Amygdala (tissue), 56 donors: ENCODE measurements at regions not wholly inside any gene's neighbourhood (a gene's known extent, or its start where the extent isn't known, plus 50 kb on each side); places are given as distances from the start of the nearest gene placed in this dataset.

ENCODE experiments used
- DNase-seq, 56 donors: peaks; one replicate each; lab custom pipeline; 2025; lab: John Stamatoyannopoulos, UW

GRCh38 chr13:106384516-106384915 lies 150.9 kb downstream of the EFNB2 start:
- DNase-seq: no peak

GRCh38 chr13:106383791-106384190 lies 151.7 kb downstream of the EFNB2 start:
- no peak for DNase-seq

DNA sequence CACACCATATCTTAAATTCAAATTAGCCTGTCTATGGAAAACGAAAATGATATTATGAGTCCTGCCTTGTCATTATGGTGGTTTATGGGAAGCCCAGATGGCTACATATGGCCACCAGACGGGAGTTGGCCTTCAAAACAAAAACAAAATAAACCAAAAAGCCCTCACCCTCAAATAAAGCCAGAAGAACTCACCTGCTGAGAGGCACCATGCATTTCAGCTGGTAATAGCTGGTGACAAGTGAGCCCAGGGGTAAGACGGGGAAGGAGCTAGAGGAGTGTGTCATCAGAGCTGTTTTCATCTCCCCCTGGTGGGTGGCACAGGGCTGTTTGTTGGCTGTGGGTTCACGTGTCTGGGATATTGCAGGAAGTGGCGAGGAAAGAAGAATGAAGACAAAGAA lies 152.9 kb downstream of the EFNB2 start:
- no peak for DNase-seq

DNA sequence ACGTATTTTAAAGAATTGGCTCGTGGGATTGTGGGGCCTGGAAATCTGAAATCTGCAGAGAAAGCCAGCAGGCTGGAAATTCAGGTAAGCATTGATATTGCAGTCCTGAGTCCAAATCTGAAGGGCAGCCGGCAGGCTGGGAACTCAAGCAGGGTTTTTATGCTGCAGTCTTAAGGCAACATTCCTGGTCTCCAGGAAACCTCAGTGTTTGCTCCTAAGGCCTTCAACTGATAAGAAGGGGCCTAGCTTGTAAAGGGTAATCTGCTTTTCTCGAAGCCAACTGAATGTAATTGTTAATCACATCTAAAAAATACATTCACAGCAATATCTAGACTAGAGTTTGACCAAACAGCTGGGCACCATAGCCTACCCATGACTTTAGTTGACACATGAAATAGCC lies 154.4 kb downstream of the EFNB2 start:
- DNase-seq: no peak

- no peak for DNase-seq
Measured at GRCh38 chr13:106377931-106378662, 157.4 kb downstream of the EFNB2 start.

- DNase-seq: no peak
Measured at GRCh38 chr13:106377341-106377740, 158.1 kb downstream of the EFNB2 start.

DNA sequence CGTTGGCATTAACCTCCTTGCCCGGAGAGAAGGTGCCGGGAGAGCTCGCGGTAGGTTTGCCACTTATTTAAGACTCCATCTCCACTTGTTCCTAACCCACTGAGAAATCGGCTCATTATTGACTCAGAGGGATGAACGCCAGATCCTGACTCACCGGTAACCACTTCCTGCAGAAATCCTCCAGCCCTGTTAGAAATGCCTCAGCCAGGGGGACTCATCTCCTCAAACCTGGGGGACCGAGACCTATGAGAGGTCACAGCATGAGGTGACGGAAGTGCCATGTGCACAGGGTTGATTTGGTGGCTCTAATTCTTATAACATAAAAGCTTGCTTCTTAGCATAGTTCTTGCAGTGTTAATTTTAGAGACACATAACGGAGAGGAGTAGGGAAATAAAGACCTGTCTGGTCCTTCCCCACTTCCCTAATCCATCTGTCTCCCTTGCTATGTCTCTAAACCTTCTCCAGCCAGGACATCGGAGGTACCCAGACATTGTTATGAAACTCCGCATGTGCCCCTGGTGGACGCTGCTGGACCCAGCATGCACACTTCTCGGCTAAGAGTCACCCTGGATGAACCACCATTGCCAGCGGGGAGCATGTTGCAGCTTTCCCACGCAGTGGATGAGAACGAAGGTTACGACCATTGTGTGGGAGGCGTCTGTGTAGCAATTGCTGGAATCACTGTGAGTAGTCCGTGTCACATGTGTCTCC lies 158.9 kb downstream of the EFNB2 start:
- peak in 10 of 56 donors; percentile 5 to 48 (median 19) for DNase-seq

- no peak for DNase-seq
Measured at GRCh38 chr13:106375085-106375484, 160.4 kb downstream of the EFNB2 start.

DNA sequence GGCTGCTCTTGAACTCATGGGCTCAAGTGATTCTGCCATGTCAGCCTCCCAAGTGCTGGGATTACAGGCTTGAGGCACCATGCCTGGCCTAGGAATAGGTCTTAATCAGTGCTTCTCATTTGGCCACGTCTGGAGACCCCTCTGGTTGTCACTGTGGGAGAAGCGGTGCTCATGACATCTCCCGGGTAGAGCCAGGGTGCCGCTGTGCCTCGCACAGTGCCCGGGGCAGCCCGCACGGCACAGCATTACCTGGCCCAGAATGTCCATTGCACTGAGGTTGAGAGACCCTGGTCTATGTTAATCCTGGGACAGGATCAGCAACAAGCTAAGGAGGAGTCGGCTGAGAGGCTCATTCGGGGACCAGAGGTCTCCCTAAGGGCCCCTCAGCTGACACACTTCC lies 160.8 kb downstream of the EFNB2 start:
- DNase-seq: no peak

GRCh38 chr13:106373989-106374572 lies 161.4 kb downstream of the EFNB2 start:
- DNase-seq: no peak

DNA sequence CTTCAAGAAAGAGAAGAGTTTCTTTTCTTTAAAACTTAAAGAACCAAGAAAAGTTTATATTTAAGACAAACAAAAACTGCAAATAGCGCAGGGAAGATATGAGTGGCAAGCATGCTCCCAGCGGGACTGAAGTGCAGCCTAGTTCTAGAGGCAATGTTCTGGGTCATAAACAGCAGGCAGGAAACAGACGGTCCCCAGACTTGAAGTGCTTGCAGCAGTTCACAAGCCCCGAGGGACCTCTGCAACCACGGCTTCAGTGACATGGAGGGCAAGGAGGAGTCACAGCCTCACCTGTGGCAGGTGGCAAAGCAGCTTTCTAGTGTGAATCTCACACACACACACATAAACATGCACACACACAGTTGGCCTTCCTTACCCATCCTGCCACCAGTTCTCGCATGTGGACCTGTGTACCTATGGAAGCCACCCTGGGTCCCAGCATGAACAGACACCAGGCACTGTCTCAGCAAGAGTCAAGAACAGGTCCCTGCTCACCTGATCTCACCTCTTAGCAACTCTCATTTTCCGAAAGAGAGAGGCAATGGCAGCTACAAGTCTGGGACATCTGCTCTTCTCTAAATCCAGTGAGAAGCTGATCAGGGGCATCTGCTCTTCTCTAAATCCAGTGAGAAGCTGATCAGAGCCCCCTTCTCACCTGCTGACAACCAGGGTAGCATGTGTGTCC lies 162.0 kb downstream of the EFNB2 start:
- no peak for DNase-seq

DNA sequence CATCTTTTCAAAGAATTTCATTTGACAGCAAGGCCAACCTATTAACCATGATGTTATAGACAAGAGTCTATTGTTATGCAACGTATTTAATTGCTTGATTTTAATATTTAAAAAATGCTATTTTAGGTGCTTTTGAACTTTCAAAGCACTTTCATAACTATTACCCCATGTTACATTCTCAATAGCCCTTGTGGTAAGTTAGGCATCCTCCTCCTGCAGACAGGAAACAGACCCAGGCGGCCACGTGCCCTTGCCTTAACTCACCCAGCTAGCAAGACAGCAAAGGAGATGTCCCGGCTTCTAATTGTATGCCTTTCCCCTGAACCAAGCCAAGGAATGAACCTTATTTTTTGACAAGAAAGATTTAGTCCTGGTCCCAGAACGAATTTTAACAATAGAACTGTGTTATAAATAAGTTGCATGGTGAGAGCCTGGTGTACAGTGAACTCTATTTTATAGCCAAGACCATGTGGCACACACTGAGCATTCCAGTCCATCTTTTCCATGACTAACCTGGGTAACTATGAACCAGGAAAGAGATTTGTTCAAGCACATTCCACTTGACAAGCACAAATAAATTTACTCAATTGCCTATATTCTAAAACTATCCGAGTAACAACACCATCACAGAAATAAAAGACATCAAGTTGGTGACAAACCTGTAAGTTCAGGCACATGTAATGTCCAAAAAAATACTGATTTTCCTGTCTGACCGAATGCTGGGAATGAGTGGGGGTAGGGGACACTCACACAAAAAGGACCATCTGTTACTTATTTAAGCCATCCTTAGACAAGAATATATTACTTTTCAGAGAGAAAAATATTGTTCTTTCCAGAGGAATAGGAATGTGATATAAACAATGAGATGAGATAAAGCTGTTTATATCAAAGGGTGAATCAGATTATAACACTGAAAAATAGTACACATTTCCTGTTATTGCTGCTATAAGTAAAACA lies 163.0 kb downstream of the EFNB2 start:
- no peak for DNase-seq

DNA sequence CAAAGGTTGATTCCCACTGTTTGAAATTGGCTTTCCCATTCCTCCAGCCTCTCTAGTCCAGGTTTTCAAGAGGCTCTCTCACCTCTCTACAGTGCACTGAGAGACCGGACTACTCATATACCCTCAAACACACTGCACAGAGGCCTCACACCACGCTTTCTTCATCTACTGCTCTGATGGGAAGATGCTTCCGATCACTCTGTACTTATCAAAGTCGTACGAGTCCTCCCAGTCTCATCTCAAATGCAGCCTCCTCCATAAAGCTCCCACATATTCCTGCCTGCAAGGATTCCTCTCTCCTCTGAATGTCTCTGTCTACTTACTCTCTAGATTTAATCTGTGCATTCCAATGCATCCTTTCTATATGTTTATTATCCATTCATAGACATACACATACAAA lies 164.4 kb downstream of the EFNB2 start:
- no peak for DNase-seq

- no peak for DNase-seq
Measured at GRCh38 chr13:106369858-106370257, 165.6 kb downstream of the EFNB2 start.

DNA sequence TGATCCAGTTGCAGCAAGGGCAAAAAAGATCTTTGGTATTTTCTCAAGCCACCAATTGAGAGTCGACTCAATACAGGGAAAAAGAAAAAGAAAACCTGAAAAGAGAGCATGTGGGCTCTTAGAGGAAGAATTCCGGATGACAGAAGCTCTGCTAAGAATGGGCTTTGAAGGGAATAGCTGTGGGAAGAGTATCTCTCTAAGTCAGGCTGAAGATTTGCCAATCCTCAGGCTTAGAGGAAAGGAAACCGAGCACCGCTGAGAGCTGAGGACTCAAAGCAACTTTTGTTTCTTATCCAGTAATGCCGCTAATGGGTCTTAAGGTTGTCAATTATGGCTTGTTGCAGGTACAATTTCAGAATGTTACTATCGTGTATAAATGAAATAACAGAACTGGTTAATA lies 166.4 kb downstream of the EFNB2 start:
- no peak for DNase-seq

GRCh38 chr13:106367361-106367971 lies 168.0 kb downstream of the EFNB2 start:
- no peak for DNase-seq

GRCh38 chr13:106362707-106363106 lies 172.8 kb downstream of the EFNB2 start:
- no peak for DNase-seq

- no peak for DNase-seq
Measured at GRCh38 chr13:106361621-106362020, 173.8 kb downstream of the EFNB2 start.

- no peak for DNase-seq
Measured at GRCh38 chr13:106357198-106357597, 178.3 kb downstream of the EFNB2 start.

- DNase-seq: no peak
Measured at GRCh38 chr13:106355866-106356265, 179.6 kb downstream of the EFNB2 start.
